HG02885 (cell line): ENCODE measurements at regions not wholly inside any gene's neighbourhood (a gene's known extent, or its start where the extent isn't known, plus 50 kb on each side); places are given as distances from the start of the nearest gene placed in this dataset.

Experiments
- ATAC-seq: cut with Tn5 transposase; IDR thresholded peaks from one replicate; pipeline ENCODE4 v1.9.1; 2021; ENCODE audit warnings: mild to moderate bottlenecking; ENCODE audit not compliant: unreplicated experiment, poor library complexity

- no peak for ATAC-seq
Observed at GRCh38 chr12:96131230-96131788, 62.9 kb upstream of the ELK3 start.

GRCh38 chr12:96132819-96133218, 61.4 kb upstream of the ELK3 start:
- ATAC-seq = no peak

GRCh38 chr12:96134200-96134599, 60.0 kb upstream of the ELK3 start:
- ATAC-seq = no peak

GRCh38 chr12:96136161-96136560, 58.0 kb upstream of the ELK3 start:
- no peak for ATAC-seq

GRCh38 chr12:96136725-96137378, 57.3 kb upstream of the ELK3 start:
- no peak for ATAC-seq

GRCh38 chr12:96140174-96140573, 54.0 kb upstream of the ELK3 start:
- ATAC-seq = no peak

GRCh38 chr12:96141216-96141912, 52.8 kb upstream of the ELK3 start:
- ATAC-seq = no peak

- ATAC-seq = no peak
Observed at GRCh38 chr12:96143392-96143791, 50.8 kb upstream of the ELK3 start.

- ATAC-seq = no peak
Observed at GRCh38 chr12:96143827-96144565, 50.2 kb upstream of the ELK3 start.
